ENCODE measurements at regions not wholly inside any gene's neighbourhood (a gene's known extent, or its start where the extent isn't known, plus 50 kb on each side); places are given as distances from the start of the nearest gene placed in this dataset.

DNA sequence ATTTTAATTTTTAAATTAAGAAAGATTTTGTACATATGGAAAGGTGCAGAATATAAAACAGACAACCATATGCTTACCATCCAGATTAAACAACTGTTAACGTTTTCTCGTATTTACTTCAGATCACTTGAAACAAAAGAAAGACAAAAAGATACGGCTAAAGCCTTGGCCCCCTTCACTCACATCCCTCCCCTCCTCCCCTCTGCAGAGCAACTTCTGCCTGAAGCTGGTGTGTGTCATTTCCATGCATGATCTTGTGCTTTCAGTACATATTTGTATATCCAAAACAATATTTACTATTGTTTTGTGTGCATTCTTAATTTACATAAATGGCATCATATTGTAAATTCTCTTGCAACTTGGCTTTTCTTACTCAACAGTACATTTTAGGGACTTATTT, 68.5 kb upstream of the ANKRD1 start:
- TF ChIP-seq POLR2A (IDR thresholded peaks at IDR 0.05; ENCODE audit: low read length) (no peak), GATA1 (IDR thresholded peaks at IDR 0.05; ENCODE audit: low read depth, low read length) (no peak)

All from erythroblast (primary cell).